Fibroblast of lung (primary cell): ENCODE measurements at regions not wholly inside any gene's neighbourhood (a gene's known extent, or its start where the extent isn't known, plus 50 kb on each side); places are given as distances from the start of the nearest gene placed in this dataset.

Source experiments
- CTCF ChIP-seq, 2 donors: IDR thresholded peaks in 1 of 2; conservative IDR thresholded peaks in 1 of 2; 1 replicate in 1 of 2; 2 replicates in 1 of 2; pipeline ENCODE4 v1.5.1; 2011 to 2012; ENCODE audit warnings: low read length in 2 of 2, control low read depth in 1 of 2, inconsistent platforms in 1 of 2, low read depth in 1 of 2, mild to moderate bottlenecking in 1 of 2
- EZH2 ChIP-seq: IDR thresholded peaks from 2 replicates; pipeline ENCODE4 v1.5.1; 2012; ENCODE audit warnings: low read length, control low read depth, mild to moderate bottlenecking; ENCODE audit errors: missing control alignments

- TF ChIP-seq CTCF (conservative IDR thresholded peaks at IDR 0.05 in 1 of 2, IDR thresholded peaks at IDR 0.05 in 1 of 2; ENCODE audit: low read depth in 1 of 2, low read length in 2 of 2): no peak
- no peak for TF ChIP-seq EZH2
These were observed 1140.5 kb downstream of the GALC start for GRCh38 chr14:86852530-86852929.
